Psoas muscle (tissue), 7 donors: ENCODE measurements at regions not wholly inside any gene's neighbourhood (a gene's known extent, or its start where the extent isn't known, plus 50 kb on each side); places are given as distances from the start of the nearest gene placed in this dataset.

Experiments used
- ATAC-seq, 4 donors: fragments of 200-7000 bp; cut with Tn5 transposase; one replicate each; pipeline ENCODE4 v1.9.1; 2020; ENCODE audit warnings: moderate library complexity in 3 of 4, mild to moderate bottlenecking in 2 of 4
- DNase-seq, 2 donors: peaks; one replicate each; pipeline ENCODE4 v3.0.0-alpha.2; 2020
- H3K27ac ChIP-seq: fragments of 200-600 bp; one replicate; pipeline ENCODE4 v1.8.0; 2022
- H3K27me3 ChIP-seq, 3 donors: fragments of 200-600 bp in 1 of 3; one replicate each; pipeline versions ENCODE4 v1.6.1 to v1.8.0; 2013 to 2022; ENCODE audit warnings: low read length in 2 of 3, mild to moderate bottlenecking in 2 of 3, moderate library complexity in 1 of 3; ENCODE audit not compliant: insufficient read depth in 3 of 3
- H3K36me3 ChIP-seq, 2 donors: fragments of 200-600 bp in 1 of 2; one replicate each; pipeline versions ENCODE4 v1.6.1 to v1.8.0; 2013 to 2022; ENCODE audit warnings: low read depth in 1 of 2, mild to moderate bottlenecking in 1 of 2, moderate library complexity in 1 of 2; ENCODE audit not compliant: insufficient read depth in 1 of 2
- H3K4me1 ChIP-seq: fragments of 200-600 bp; one replicate; pipeline ENCODE4 v1.8.0; 2022
- H3K4me3 ChIP-seq: fragments of 200-600 bp; one replicate; pipeline ENCODE4 v1.8.0; 2022; ENCODE audit warnings: mild to moderate bottlenecking
- H3K9me3 ChIP-seq: fragments of 200-600 bp; one replicate; pipeline ENCODE4 v1.8.0; 2022
- CTCF ChIP-seq: fragments of 200-600 bp; IDR thresholded peaks from one replicate; pipeline ENCODE4 v1.8.0; 2022; ENCODE audit warnings: antibody characterized with exemption
- WGBS, 3 donors: extraction: QIAGEN DNeasy Blood & Tissue Kit; methylation state at CpG; one replicate each; pipeline versions ENCODE4 v1.1.6 to v1.1.7; 2013; 5-methylcytosine and 5-hydroxymethylcytosine counted together
- intact Hi-C, 2 donors: fragments of 100-400 bp; cut with DNase I; formaldehyde crosslinking; loops; one replicate each; pipeline versions ENCODE4 v1.11.0 to v1.14.2; 2022
- donor health status: healthy with polysubstance abuse.
- donor health status: DM: no; HTN: no; CAD: no; lungs with moderate emphysema.
- donor health status: Bipolar disorder and iron deficiency.
- donor health status: healthy.
- donor health status: DM: yes; HTN: yes; CAD: no.
- donor health status: DM: no; HTN: no; CAD: no.
- donor health status: DM: yes; HTN: yes; CAD: no.

- intact Hi-C loops = no loop called here
- Histone ChIP-seq H3K9me3 (peaks cover 4% of the 10 kb centered on the region), H3K36me3 (no peaks in the 10 kb centered on the region), H3K27ac (no peak overlapping the region), H3K4me3 (no peak overlapping the region), H3K4me1 (no peaks in the 10 kb centered on the region), H3K27me3 (peaks cover 0 to 4% (median 0%) of the 10 kb centered on the region in 3 donors)
- no peak for TF ChIP-seq CTCF
- 67 to 73% (median 72%) methylated on average over 5 of the region's 5 CpGs for WGBS, 3 donors
- DNase-seq (no peak), ATAC-seq (no peak)
These were observed 998.8 kb downstream of the AACS start for GRCh38 chr12:126064028-126064427.

- no peak for TF ChIP-seq CTCF
- whole genome bisulfite sequencing, 3 donors = 23 to 27% (median 24%) methylated on average over 3 of the region's 3 CpGs
- H3K9me3 ChIP-seq = peaks cover 4% of the 10 kb centered on the region
- no peaks in the 10 kb centered on the region for H3K4me1 ChIP-seq
- H3K27ac ChIP-seq = no peak overlapping the region
- DNase-seq (no peak), ATAC-seq (no peak)
- no peaks in the 10 kb centered on the region for H3K36me3 ChIP-seq
- no peak overlapping the region for H3K4me3 ChIP-seq
- peaks cover 0 to 3% (median 0%) of the 10 kb centered on the region in 3 donors for H3K27me3 ChIP-seq
- intact Hi-C loops = no loop called here
These were observed 1002.5 kb downstream of the AACS start for GRCh38 chr12:126067626-126068329.

GRCh38 chr12:126069549-126070165, 1004.4 kb downstream of the AACS start:
- Histone ChIP-seq H3K36me3 (no peaks in the 10 kb centered on the region), H3K4me1 (no peaks in the 10 kb centered on the region), H3K4me3 (no peak overlapping the region), H3K9me3 (peaks cover 4% of the 10 kb centered on the region), H3K27ac (no peak overlapping the region), H3K27me3 (peaks cover 0 to 3% (median 0%) of the 10 kb centered on the region in 3 donors)
- WGBS, 3 donors = 26 to 29% (median 27%) methylated on average over 4 of the region's 4 CpGs
- no peak for DNase-seq
- peak; percentile 22 for TF ChIP-seq CTCF
- intact Hi-C loops = no loop called here
- ATAC-seq = no peak

- ATAC-seq = no peak
- intact Hi-C loops = no loop called here
- 16 to 36% (median 21%) methylated on average over 1 of the region's 1 CpG for WGBS, 3 donors
These were observed 1011.3 kb downstream of the AACS start for GRCh38 chr12:126076515-126076914.

More at GRCh38 chr12:126076515-126076914, 1011.3 kb downstream of the AACS start:
- Histone ChIP-seq H3K27ac (no peak overlapping the region), H3K4me1 (no peaks in the 10 kb centered on the region), H3K4me3 (no peak overlapping the region), H3K9me3 (no peaks in the 10 kb centered on the region), H3K36me3 (no peaks in the 10 kb centered on the region), H3K27me3 (no peaks in the 10 kb centered on the region)
- no peak for TF ChIP-seq CTCF
- DNase-seq = no peak
